Astrocyte of the cerebellum (primary cell): ENCODE measurements at regions not wholly inside any gene's neighbourhood (a gene's known extent, or its start where the extent isn't known, plus 50 kb on each side); places are given as distances from the start of the nearest gene placed in this dataset.

ENCODE experiments used
- DNase-seq: peaks from one replicate; pipeline ENCODE4 v3.0.0-alpha.2; 2011; ENCODE audit warnings: low read depth
- H3K4me3 ChIP-seq: 2 replicates; pipeline ENCODE4 v1.5.1; 2011; ENCODE audit warnings: mild to moderate bottlenecking, low read depth, low read length, moderate library complexity
- CTCF ChIP-seq: IDR thresholded peaks from 2 replicates; pipeline ENCODE4 v1.5.1; 2012; ENCODE audit warnings: low read length, low read depth, moderate library complexity, mild to moderate bottlenecking; ENCODE audit errors: missing control alignments
- in situ Hi-C: cut with HindIII; loops from 2 replicates; pipeline ENCODE4 v1.10.0; 2017; ENCODE audit warnings: low sequenced_read_pairs

GRCh38 chr15:96837241-96837970, 506.9 kb downstream of the NR2F2 start:
- TF ChIP-seq CTCF, result no peak
- no peak for DNase-seq
- no peak overlapping the region for H3K4me3 ChIP-seq
- in situ Hi-C loops, result no loop called here

- TF ChIP-seq CTCF, result no peak
- in situ Hi-C loops, result no loop called here
- no peak for DNase-seq
- H3K4me3 ChIP-seq, result no peak overlapping the region
Measured at GRCh38 chr15:96838081-96838480, 507.6 kb downstream of the NR2F2 start.

- DNase-seq, result peak; percentile 32
- in situ Hi-C loops, result no loop called here
- TF ChIP-seq CTCF, result no peak
- H3K4me3 ChIP-seq, result no peak overlapping the region
Measured at GRCh38 chr15:96849271-96849900, 518.9 kb downstream of the NR2F2 start.

GRCh38 chr15:96851613-96852012, 521.1 kb downstream of the NR2F2 start:
- peak; percentile 20 for DNase-seq
- no peak for TF ChIP-seq CTCF
- in situ Hi-C loops, result no loop called here
- no peak overlapping the region for H3K4me3 ChIP-seq

- no peak for TF ChIP-seq CTCF
- no peak overlapping the region for H3K4me3 ChIP-seq
- no peak for DNase-seq
- in situ Hi-C loops, result no loop called here
Measured at GRCh38 chr15:96858694-96859093, 528.2 kb downstream of the NR2F2 start.

- no peak overlapping the region for H3K4me3 ChIP-seq
- no peak for DNase-seq
- TF ChIP-seq CTCF, result no peak
- in situ Hi-C loops, result no loop called here
Measured at GRCh38 chr15:96860741-96861140, 530.2 kb downstream of the NR2F2 start.
